Transverse colon (tissue), 4 donors: ENCODE measurements at regions not wholly inside any gene's neighbourhood (a gene's known extent, or its start where the extent isn't known, plus 50 kb on each side); places are given as distances from the start of the nearest gene placed in this dataset.

Source experiments
- DNase-seq: peaks from one replicate; pipeline ENCODE4 v3.0.0-alpha.2; 2019
- H3K27ac ChIP-seq, 4 donors: fragments of 200-600 bp; sonication (generic); 2 replicates each; pipeline ENCODE4 v1.5.1; 2016 to 2018; ENCODE audit warnings: inconsistent platforms in 4 of 4
- H3K27me3 ChIP-seq: fragments of 200-600 bp; sonication (generic); 2 replicates; pipeline ENCODE4 v1.5.1; 2017; ENCODE audit warnings: inconsistent platforms
- H3K36me3 ChIP-seq, 4 donors: fragments of 200-600 bp; sonication (generic); 2 replicates each; pipeline ENCODE4 v1.5.1; 2017 to 2019; ENCODE audit warnings: inconsistent platforms in 4 of 4
- H3K4me1 ChIP-seq, 4 donors: fragments of 200-600 bp; sonication (generic); 2 replicates each; pipeline ENCODE4 v1.5.1; 2017 to 2020; ENCODE audit warnings: inconsistent platforms in 4 of 4
- H3K4me3 ChIP-seq, 4 donors: fragments of 200-600 bp; sonication (generic); 1 replicate in 1 of 4; 2 replicates in 3 of 4; pipeline versions ENCODE4 v1.5.1 to v1.6.1; 2017 to 2019; ENCODE audit warnings: inconsistent platforms in 4 of 4
- H3K9me3 ChIP-seq, 2 donors: fragments of 200-600 bp; sonication (generic); 2 replicates each; pipeline ENCODE4 v1.5.1; 2017 to 2019; ENCODE audit warnings: inconsistent platforms in 2 of 2
- EP300 ChIP-seq: sonication (generic); formaldehyde crosslinking; IDR thresholded peaks from one replicate; pipeline ENCODE4 v1.6.1; 2017; ENCODE audit warnings: antibody characterized with exemption, low read depth
- POLR2A ChIP-seq: fragments of 450-650 bp; IDR thresholded peaks from one replicate; pipeline ENCODE4 v1.6.1; 2016; ENCODE audit warnings: antibody characterized with exemption, mild to moderate bottlenecking, moderate library complexity
- POLR2AphosphoS5 ChIP-seq, 3 donors: sonication (generic); formaldehyde crosslinking; IDR thresholded peaks; one replicate each; pipeline ENCODE4 v1.6.1; 2016; ENCODE audit warnings: antibody characterized with exemption in 3 of 3
- WGBS, 2 donors: methylation state at CpG; one replicate each; pipeline ENCODE4 v1.1.5; 2018; ENCODE audit warnings: low coverage in 1 of 2; 5-methylcytosine and 5-hydroxymethylcytosine counted together
- in situ Hi-C, 4 donors: fragments of 200-750 bp; cut with MboI; loops; one replicate each; pipeline versions ENCODE4 v1.15.0 to v1.15.1; 2017; ENCODE audit warnings: low sequenced_read_pairs in 3 of 4, low pct_ligation_motif_present in 1 of 4, low pct_unique_long_range_greater_than_20kb in 1 of 4
- intact Hi-C: fragments of 100-400 bp; cut with DNase I; formaldehyde crosslinking; loops from one replicate; pipeline ENCODE4 v1.15.1; 2023; ENCODE audit warnings: low total_unique reads
- TF ChIP-seq, protein P1 (sequence below), 5 experiments: fragments of 200-600 bp in 3 of 5; fragments of 450-650 bp in 2 of 5; sonication (generic) in 3 of 5; IDR thresholded peaks; 1 replicate in 2 of 5; 2 replicates in 3 of 5; pipeline ENCODE4 v1.5.1; 2016 to 2017; ENCODE audit warnings: antibody characterized with exemption in 5 of 5, inconsistent platforms in 3 of 5, mild to moderate bottlenecking in 2 of 5, moderate library complexity in 1 of 5

DNA sequence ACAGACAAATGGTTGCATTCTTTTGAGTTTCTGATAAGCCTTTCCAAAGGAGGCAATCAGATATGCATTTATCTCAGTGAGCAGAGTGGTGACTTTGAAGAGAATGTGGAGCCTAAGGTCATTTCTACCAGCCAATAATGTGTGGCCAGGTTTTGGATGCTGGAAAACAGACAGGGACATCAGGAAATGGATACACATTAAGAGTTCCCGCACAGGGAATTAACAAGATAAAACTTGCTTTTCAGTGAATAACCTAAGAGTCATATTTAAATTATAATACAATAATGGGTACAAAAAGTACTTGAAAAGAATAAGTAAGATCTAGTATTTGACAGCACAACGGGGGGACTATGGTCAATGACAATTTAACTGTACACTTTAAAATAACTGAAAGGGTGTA lies 492.3 kb upstream of the FAM241A start:
- H3K9me3 ChIP-seq, result no peaks in the 10 kb centered on the region
- H3K4me1 ChIP-seq, result no peaks in the 10 kb centered on the region
- 82 to 88% methylated on average over 2 of the region's 2 CpGs for WGBS, 2 donors
- intact Hi-C loops (no loop called here), in situ Hi-C loops (no loop called here)
- no peaks in the 10 kb centered on the region for H3K27me3 ChIP-seq
- no peak overlapping the region for H3K27ac ChIP-seq
- TF ChIP-seq EP300 (no peak), POLR2AphosphoS5 (IDR thresholded peaks at IDR 0.05) (no peak), POLR2A (no peak)
- TF ChIP-seq, protein P1, sequence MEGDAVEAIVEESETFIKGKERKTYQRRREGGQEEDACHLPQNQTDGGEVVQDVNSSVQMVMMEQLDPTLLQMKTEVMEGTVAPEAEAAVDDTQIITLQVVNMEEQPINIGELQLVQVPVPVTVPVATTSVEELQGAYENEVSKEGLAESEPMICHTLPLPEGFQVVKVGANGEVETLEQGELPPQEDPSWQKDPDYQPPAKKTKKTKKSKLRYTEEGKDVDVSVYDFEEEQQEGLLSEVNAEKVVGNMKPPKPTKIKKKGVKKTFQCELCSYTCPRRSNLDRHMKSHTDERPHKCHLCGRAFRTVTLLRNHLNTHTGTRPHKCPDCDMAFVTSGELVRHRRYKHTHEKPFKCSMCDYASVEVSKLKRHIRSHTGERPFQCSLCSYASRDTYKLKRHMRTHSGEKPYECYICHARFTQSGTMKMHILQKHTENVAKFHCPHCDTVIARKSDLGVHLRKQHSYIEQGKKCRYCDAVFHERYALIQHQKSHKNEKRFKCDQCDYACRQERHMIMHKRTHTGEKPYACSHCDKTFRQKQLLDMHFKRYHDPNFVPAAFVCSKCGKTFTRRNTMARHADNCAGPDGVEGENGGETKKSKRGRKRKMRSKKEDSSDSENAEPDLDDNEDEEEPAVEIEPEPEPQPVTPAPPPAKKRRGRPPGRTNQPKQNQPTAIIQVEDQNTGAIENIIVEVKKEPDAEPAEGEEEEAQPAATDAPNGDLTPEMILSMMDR (IDR thresholded peaks at IDR 0.05), result no peak
- no peak for DNase-seq
- H3K36me3 ChIP-seq, result no peaks in the 10 kb centered on the region
- no peak overlapping the region for H3K4me3 ChIP-seq

DNA sequence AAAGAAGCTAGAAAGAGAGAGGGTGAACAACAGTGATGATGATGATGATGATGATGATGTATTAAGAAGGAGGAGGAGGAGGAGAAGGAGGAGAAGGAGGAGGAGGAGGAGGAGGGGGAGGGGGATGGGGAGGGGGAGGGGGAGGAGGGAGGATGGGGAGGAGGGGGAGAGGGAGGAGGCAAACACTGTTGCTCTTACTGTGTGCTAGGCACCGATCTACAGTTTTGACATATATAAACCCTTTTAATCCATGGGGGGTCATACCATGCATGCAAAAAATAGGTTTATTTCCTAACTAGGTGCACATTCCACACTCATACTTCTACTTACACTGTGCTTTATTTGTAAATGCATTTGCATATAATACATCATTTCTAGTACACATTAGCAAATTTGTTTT lies 482.8 kb upstream of the FAM241A start:
- in situ Hi-C loops (no loop called here), intact Hi-C loops (no loop called here)
- H3K9me3 ChIP-seq, result no peaks in the 10 kb centered on the region
- WGBS, 2 donors, result 79 to 80% methylated on average over 1 of the region's 1 CpG
- H3K27ac ChIP-seq, result no peak overlapping the region
- H3K4me1 ChIP-seq, result no peaks in the 10 kb centered on the region
- no peak for DNase-seq
- TF ChIP-seq, protein P1 (IDR thresholded peaks at IDR 0.05), result no peak
- TF ChIP-seq POLR2A (no peak), POLR2AphosphoS5 (IDR thresholded peaks at IDR 0.05) (no peak), EP300 (no peak)
- no peaks in the 10 kb centered on the region for H3K27me3 ChIP-seq
- H3K36me3 ChIP-seq, result no peaks in the 10 kb centered on the region
- no peak overlapping the region for H3K4me3 ChIP-seq

DNA sequence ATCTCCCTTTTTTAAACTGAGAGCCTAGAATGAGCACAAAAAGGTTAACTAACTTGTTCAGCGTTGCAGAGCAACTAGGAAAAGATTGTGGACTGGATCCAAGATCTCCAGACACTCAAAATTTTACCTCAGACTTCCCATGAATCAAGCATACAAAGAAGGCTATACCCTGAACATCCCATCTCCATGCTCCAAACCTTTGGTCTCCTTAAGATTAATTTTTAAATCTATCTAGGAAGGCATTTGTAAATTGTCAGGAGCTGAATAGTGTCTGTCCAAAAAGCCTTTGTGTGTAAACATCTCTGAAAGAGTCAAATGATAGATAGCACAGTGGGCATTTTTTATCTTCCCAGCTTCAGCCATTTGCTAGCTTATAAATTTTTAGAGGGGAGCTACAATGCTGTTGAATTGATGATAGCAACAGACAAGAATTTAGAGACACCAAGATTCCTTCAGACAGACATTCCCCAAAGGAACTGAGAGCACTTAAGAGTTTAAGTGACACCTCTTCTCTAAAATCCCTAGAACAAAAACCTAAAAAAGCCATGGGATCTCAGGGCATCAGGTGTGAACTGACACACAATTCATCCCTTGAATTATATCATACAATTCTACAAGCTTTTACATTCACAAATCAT lies 480.8 kb upstream of the FAM241A start:
- Histone ChIP-seq H3K36me3 (no peaks in the 10 kb centered on the region), H3K27me3 (no peaks in the 10 kb centered on the region), H3K27ac (no peak overlapping the region), H3K4me3 (no peak overlapping the region), H3K4me1 (no peaks in the 10 kb centered on the region), H3K9me3 (no peaks in the 10 kb centered on the region)
- WGBS, 2 donors, result 18 to 27% methylated on average over 1 of the region's 1 CpG
- TF ChIP-seq EP300 (no peak), POLR2A (no peak), POLR2AphosphoS5 (IDR thresholded peaks at IDR 0.05) (no peak)
- TF ChIP-seq, protein P1 (IDR thresholded peaks at IDR 0.05), result no peak
- no peak for DNase-seq
- in situ Hi-C loops, result no loop called here
- intact Hi-C loops, result no loop called here

DNA sequence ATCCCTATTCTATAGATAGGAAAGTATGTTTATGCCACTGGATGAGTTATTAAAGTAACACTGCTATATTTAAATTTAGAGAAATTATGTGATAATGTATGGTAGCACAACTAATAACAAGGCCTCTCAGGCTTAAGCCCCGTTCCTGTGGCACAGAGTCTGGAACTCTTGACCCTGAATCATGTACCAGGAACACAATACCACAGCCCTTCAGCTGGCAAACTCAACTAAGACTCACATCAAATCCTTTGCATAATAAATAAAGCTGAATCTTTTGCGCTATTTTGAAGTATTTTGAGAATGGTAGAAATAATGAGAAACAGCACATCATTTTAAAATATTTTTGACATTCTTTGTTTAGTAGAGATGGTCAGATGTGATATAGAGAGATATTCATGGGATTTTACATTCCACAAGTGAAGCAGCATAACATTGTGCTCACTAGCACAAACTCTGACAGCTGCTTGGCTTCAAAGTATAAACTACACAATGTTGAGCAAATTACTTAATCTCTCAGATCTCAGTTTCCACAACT lies 478.4 kb upstream of the FAM241A start:
- Histone ChIP-seq H3K36me3 (no peaks in the 10 kb centered on the region), H3K4me1 (no peaks in the 10 kb centered on the region), H3K4me3 (no peak overlapping the region), H3K27me3 (no peaks in the 10 kb centered on the region), H3K9me3 (no peaks in the 10 kb centered on the region), H3K27ac (no peak overlapping the region)
- WGBS, 2 donors, result 58 to 66% methylated on average over 2 of the region's 2 CpGs
- intact Hi-C loops, result no loop called here
- TF ChIP-seq EP300, result no peak
- TF ChIP-seq POLR2A, result no peak
- TF ChIP-seq, protein P1 (IDR thresholded peaks at IDR 0.05), result no peak
- TF ChIP-seq POLR2AphosphoS5 (IDR thresholded peaks at IDR 0.05), result no peak
- DNase-seq, result no peak
- in situ Hi-C loops, result no loop called here
